IMR-90 (cell line): ENCODE measurements at regions not wholly inside any gene's neighbourhood (a gene's known extent, or its start where the extent isn't known, plus 50 kb on each side); places are given as distances from the start of the nearest gene placed in this dataset.

Experiments used
- ATAC-seq: fragments of 200-7000 bp; cut with Tn5 transposase; 2 replicates; pipeline ENCODE4 v1.9.1; 2020; ENCODE audit warnings: low read depth, mild to moderate bottlenecking, moderate library complexity
- BruUV-seq: library from RNA; stranded (reverse); fragments of 400-500 nt; replicated peaks from 2 replicates; lab custom pipeline; 2021; lab: Mats Ljungman, UMichigan
- CTCF ChIA-PET: fragments of 300-600 bp; formaldehyde crosslinking; extraction: SDS; loops from one replicate; lab custom pipeline; 2021; ENCODE audit warnings: antibody characterized with exemption; lab: Yijun Ruan, JAX
- POLR2A ChIA-PET: fragments of 300-600 bp; sonication (Branson Sonifier 250); formaldehyde crosslinking; loops from one replicate; lab custom pipeline; 2022; ENCODE audit warnings: antibody characterized with exemption; ENCODE audit not compliant: unreplicated experiment; lab: Charles Lee
- DNase-seq: peaks from one replicate; pipeline ENCODE4 v3.0.0; 2013
- H2AFZ ChIP-seq: replicated peaks from 2 replicates; pipeline ENCODE3; 2013; ENCODE audit warnings: low read length, mild to moderate bottlenecking; ENCODE audit not compliant: poor library complexity
- H2AK5ac ChIP-seq: 2 replicates; pipeline ENCODE4 v1.6.1; 2013; ENCODE audit warnings: low read depth, low read length, inconsistent platforms
- H2AK9ac ChIP-seq: replicated peaks from 2 replicates; pipeline ENCODE3; 2013; ENCODE audit warnings: mild to moderate bottlenecking, low read depth, low read length, moderate library complexity; ENCODE audit not compliant: poor library complexity
- H2BK120ac ChIP-seq: 2 replicates; pipeline ENCODE4 v1.6.1; 2013; ENCODE audit warnings: low read depth, low read length, inconsistent platforms
- H2BK15ac ChIP-seq: 3 replicates; pipeline ENCODE4 v1.6.1; 2013; ENCODE audit warnings: low read depth, low read length, inconsistent platforms
- H2BK20ac ChIP-seq: 2 replicates; pipeline ENCODE4 v1.6.1; 2013; ENCODE audit warnings: low read depth, mild to moderate bottlenecking, inconsistent platforms, low read length, moderate library complexity
- H2BK5ac ChIP-seq: 2 replicates; pipeline ENCODE4 v1.6.1; 2013; ENCODE audit warnings: mild to moderate bottlenecking, low read depth, low read length, inconsistent platforms; ENCODE audit not compliant: poor library complexity, severe bottlenecking
- H3K14ac ChIP-seq: replicated peaks from 2 replicates; pipeline ENCODE4 v1.6.1; 2013; ENCODE audit warnings: low read depth, low read length, inconsistent platforms
- H3K18ac ChIP-seq: 2 replicates; pipeline ENCODE4 v1.6.1; 2013; ENCODE audit warnings: low read depth, low read length, control low read depth
- H3K23ac ChIP-seq: 2 replicates; pipeline ENCODE4 v1.6.1; 2013; ENCODE audit warnings: low read depth, low read length, inconsistent platforms
- H3K27ac ChIP-seq: 2 replicates; pipeline ENCODE4 v1.5.1; 2013; ENCODE audit warnings: mild to moderate bottlenecking, control low read depth, low read length; ENCODE audit not compliant: insufficient read depth
- H3K27me3 ChIP-seq: 2 replicates; pipeline ENCODE4 v1.6.1; 2013; ENCODE audit warnings: low read length; ENCODE audit not compliant: control insufficient read depth, insufficient read depth
- H3K36me3 ChIP-seq: 2 replicates; pipeline ENCODE4 v1.6.1; 2013; ENCODE audit warnings: low read length, mixed read lengths; ENCODE audit not compliant: control insufficient read depth, insufficient read depth
- H3K4ac ChIP-seq: 2 replicates; pipeline ENCODE4 v1.6.1; 2013; ENCODE audit warnings: low read depth, low read length, inconsistent platforms
- H3K4me1 ChIP-seq: 2 replicates; pipeline ENCODE4 v1.6.1; 2013; ENCODE audit warnings: low read length, mixed read lengths; ENCODE audit not compliant: control insufficient read depth, insufficient read depth
- H3K4me2 ChIP-seq: 2 replicates; pipeline ENCODE4 v1.6.1; 2013; ENCODE audit warnings: low read depth, mild to moderate bottlenecking, control low read depth, low read length, moderate library complexity
- H3K4me3 ChIP-seq: 2 replicates; pipeline ENCODE4 v1.5.1; 2013; ENCODE audit warnings: low read depth, mild to moderate bottlenecking, control low read depth, low read length, moderate library complexity; ENCODE audit not compliant: insufficient read depth
- H3K56ac ChIP-seq: 2 replicates; pipeline ENCODE4 v1.6.1; 2013; ENCODE audit warnings: low read length, inconsistent platforms; ENCODE audit not compliant: insufficient read depth; ENCODE audit errors: extremely low read depth
- H3K79me1 ChIP-seq, 2 experiments: 2 replicates each; pipeline ENCODE4 v1.6.1; 2013; ENCODE audit warnings: low read length in 2 of 2, inconsistent platforms in 1 of 2, low read depth in 1 of 2
- H3K9ac ChIP-seq: 2 replicates; pipeline ENCODE4 v1.6.1; 2013; ENCODE audit warnings: low read depth, low read length, control low read depth
- H3K9me1 ChIP-seq: 2 replicates; pipeline ENCODE4 v1.6.1; 2013; ENCODE audit warnings: low read length, inconsistent platforms; ENCODE audit not compliant: insufficient read depth
- H3K9me3 ChIP-seq: 2 replicates; pipeline ENCODE4 v1.6.1; 2013; ENCODE audit warnings: low read length; ENCODE audit not compliant: control insufficient read depth, insufficient read depth
- H4K20me1 ChIP-seq: 2 replicates; pipeline ENCODE4 v1.6.1; 2013; ENCODE audit warnings: low read length, inconsistent platforms; ENCODE audit not compliant: insufficient read depth
- H4K5ac ChIP-seq: 2 replicates; pipeline ENCODE4 v1.6.1; 2013; ENCODE audit warnings: mild to moderate bottlenecking, low read depth, low read length, control low read depth
- H4K8ac ChIP-seq, 2 experiments: 2 replicates each; pipeline ENCODE4 v1.6.1; 2013; ENCODE audit warnings: low read depth in 2 of 2, low read length in 2 of 2, control low read depth in 1 of 2, inconsistent platforms in 1 of 2
- H4K91ac ChIP-seq: 2 replicates; pipeline ENCODE4 v1.6.1; 2013; ENCODE audit warnings: low read depth, low read length, inconsistent platforms; ENCODE audit not compliant: insufficient read depth
- BHLHE40 ChIP-seq: fragments of 150-350 bp; IDR thresholded peaks from 2 replicates; pipeline ENCODE4 v1.6.1; 2016; ENCODE audit warnings: mild to moderate bottlenecking, low read depth, low read length
- CEBPB ChIP-seq: IDR thresholded peaks from 2 replicates; pipeline ENCODE4 v1.6.1; 2012; ENCODE audit warnings: low read depth, low read length, improper control_type of control experiment
- CHD1 ChIP-seq: IDR thresholded peaks from 2 replicates; pipeline ENCODE4 v1.6.1; 2012; ENCODE audit warnings: low read depth, low read length, improper control_type of control experiment
- FOS ChIP-seq: fragments of 150-350 bp; IDR thresholded peaks from 2 replicates; pipeline ENCODE4 v1.6.1; 2016; ENCODE audit warnings: low read depth, low read length
- MAFK ChIP-seq: IDR thresholded peaks from 2 replicates; pipeline ENCODE4 v1.6.1; 2012; ENCODE audit warnings: low read depth, low read length, improper control_type of control experiment
- MAZ ChIP-seq: IDR thresholded peaks from 2 replicates; pipeline ENCODE4 v1.6.1; 2012; ENCODE audit warnings: low read depth, mild to moderate bottlenecking, low read length, improper control_type of control experiment, moderate library complexity, borderline replicate concordance
- MXI1 ChIP-seq: IDR thresholded peaks from 2 replicates; pipeline ENCODE4 v1.6.1; 2012; ENCODE audit warnings: low read depth, mild to moderate bottlenecking, low read length, moderate library complexity, borderline replicate concordance
- NFE2L2 ChIP-seq: fragments of 150-350 bp; IDR thresholded peaks from 2 replicates; pipeline ENCODE4 v1.6.1; 2016; ENCODE audit warnings: low read depth, mild to moderate bottlenecking, low read length
- POLR2A ChIP-seq: IDR thresholded peaks from 2 replicates; pipeline ENCODE4 v1.6.1; 2012; ENCODE audit warnings: mild to moderate bottlenecking, low read depth, low read length
- RAD21 ChIP-seq: IDR thresholded peaks from 2 replicates; pipeline ENCODE4 v1.6.1; 2012; ENCODE audit warnings: low read length, improper control_type of control experiment
- RCOR1 ChIP-seq: IDR thresholded peaks from 2 replicates; pipeline ENCODE4 v1.6.1; 2012; ENCODE audit warnings: mild to moderate bottlenecking, low read length, improper control_type of control experiment; ENCODE audit not compliant: insufficient replicate concordance
- RFX5 ChIP-seq: IDR thresholded peaks from 2 replicates; pipeline ENCODE4 v1.8.0; 2012; ENCODE audit warnings: low read depth, mild to moderate bottlenecking, low read length, moderate library complexity
- SMC3 ChIP-seq: fragments of 150-350 bp; IDR thresholded peaks from 2 replicates; pipeline ENCODE4 v1.6.1; 2016; ENCODE audit warnings: low read depth, mild to moderate bottlenecking, antibody characterized with exemption, low read length, moderate library complexity
- WGBS, 2 experiments: methylation state at CpG; one replicate each; pipeline versions ENCODE4 v1.1.5 to v1.1.7; 2013; ENCODE audit warnings: missing lambda C conversion rate in 2 of 2; ENCODE audit not compliant: insufficient read length in 1 of 2; ENCODE audit errors: extremely low coverage in 2 of 2; 5-methylcytosine and 5-hydroxymethylcytosine counted together
- dilution Hi-C: fragments of 300-500 bp; cut with HindIII; formaldehyde crosslinking; loops from one replicate; pipeline ENCODE4 v1.14.3; 2018; ENCODE audit warnings: low sequenced_read_pairs; ENCODE audit not compliant: unreplicated experiment
- in situ Hi-C: fragments of 300-500 bp; cut with MboI; formaldehyde crosslinking; loops from 3 replicates; pipeline ENCODE4 v1.14.3; 2019; ENCODE audit warnings: low sequenced_read_pairs, inconsistent platforms, mixed read lengths
- intact Hi-C: fragments of 100-400 bp; cut with micrococcal nuclease; formaldehyde crosslinking; loops from 2 replicates; pipeline ENCODE4 v1.10.0; 2022
- TF ChIP-seq, protein P1 (sequence below): conservative IDR thresholded peaks from 2 replicates; pipeline ENCODE4 v1.5.1; 2012; ENCODE audit warnings: mild to moderate bottlenecking, low read depth, low read length, improper control_type of control experiment
- TF ChIP-seq, protein P2 (sequence below): fragments of 150-350 bp; IDR thresholded peaks from 2 replicates; pipeline ENCODE4 v1.6.1; 2017; ENCODE audit warnings: mild to moderate bottlenecking, antibody characterized with exemption, low read length, low read depth
- TF ChIP-seq, protein P3 (sequence below): fragments of 150-350 bp; IDR thresholded peaks from 2 replicates; pipeline ENCODE4 v1.6.1; 2016; ENCODE audit warnings: low read depth, mild to moderate bottlenecking, low read length, moderate library complexity, borderline replicate concordance

DNA sequence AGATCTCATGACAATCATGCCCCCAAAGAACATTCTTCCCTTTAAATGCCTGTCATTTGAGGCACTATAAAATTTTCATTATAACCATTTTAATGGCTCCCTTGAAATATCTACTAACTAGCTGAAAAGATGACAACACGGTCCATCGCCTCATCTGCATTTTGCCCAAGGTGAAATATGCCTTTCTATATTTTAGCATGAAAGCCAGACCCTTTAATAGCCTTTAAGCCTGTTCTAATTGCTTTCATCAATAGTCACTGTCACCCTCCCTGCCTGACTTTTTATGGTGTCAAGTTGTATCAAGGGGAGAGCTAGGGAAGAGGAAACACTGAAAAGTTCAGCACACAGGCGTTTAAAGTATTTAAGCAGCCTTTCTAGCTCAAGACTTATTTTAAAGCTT, 144.1 kb upstream of the PRICKLE2 start:
- H3K56ac ChIP-seq: no peak overlapping the region
- no peak overlapping the region for H3K4ac ChIP-seq
- no peak overlapping the region for H3K27ac ChIP-seq
- H4K91ac ChIP-seq: no peak overlapping the region
- ChIA-PET POLR2A (interaction anchor here (0.6 kb wide), 1 partner anchor 91 kb away, joined by 4 read pairs; no protein-coding TSS in a partner anchor), CTCF (interaction anchor here (0.9 kb wide), 2 partner anchors 10 to 15 kb away, joined by 3 read pairs; no protein-coding TSS in a partner anchor)
- H2BK120ac ChIP-seq: no peak overlapping the region
- WGBS, 2 experiments: 100% methylated on average over 2 of the region's 3 CpGs; no CpG with 5 or more reads in 1 of the 2 experiments
- H3K14ac ChIP-seq: no peak overlapping the region
- no TSS peak for BruUV-seq
- H2BK20ac ChIP-seq: no peak overlapping the region
- H3K4me3 ChIP-seq: no peak overlapping the region
- TF ChIP-seq MXI1 (no peak), RAD21 (no peak), SMC3 (no peak), NFE2L2 (no peak), POLR2A (no peak), RCOR1 (no peak), CHD1 (no peak), MAZ (no peak), CEBPB (no peak), RFX5 (no peak), MAFK (no peak), BHLHE40 (no peak), FOS (no peak)
- TF ChIP-seq, protein P1, sequence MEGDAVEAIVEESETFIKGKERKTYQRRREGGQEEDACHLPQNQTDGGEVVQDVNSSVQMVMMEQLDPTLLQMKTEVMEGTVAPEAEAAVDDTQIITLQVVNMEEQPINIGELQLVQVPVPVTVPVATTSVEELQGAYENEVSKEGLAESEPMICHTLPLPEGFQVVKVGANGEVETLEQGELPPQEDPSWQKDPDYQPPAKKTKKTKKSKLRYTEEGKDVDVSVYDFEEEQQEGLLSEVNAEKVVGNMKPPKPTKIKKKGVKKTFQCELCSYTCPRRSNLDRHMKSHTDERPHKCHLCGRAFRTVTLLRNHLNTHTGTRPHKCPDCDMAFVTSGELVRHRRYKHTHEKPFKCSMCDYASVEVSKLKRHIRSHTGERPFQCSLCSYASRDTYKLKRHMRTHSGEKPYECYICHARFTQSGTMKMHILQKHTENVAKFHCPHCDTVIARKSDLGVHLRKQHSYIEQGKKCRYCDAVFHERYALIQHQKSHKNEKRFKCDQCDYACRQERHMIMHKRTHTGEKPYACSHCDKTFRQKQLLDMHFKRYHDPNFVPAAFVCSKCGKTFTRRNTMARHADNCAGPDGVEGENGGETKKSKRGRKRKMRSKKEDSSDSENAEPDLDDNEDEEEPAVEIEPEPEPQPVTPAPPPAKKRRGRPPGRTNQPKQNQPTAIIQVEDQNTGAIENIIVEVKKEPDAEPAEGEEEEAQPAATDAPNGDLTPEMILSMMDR: no peak
- TF ChIP-seq, protein P2, sequence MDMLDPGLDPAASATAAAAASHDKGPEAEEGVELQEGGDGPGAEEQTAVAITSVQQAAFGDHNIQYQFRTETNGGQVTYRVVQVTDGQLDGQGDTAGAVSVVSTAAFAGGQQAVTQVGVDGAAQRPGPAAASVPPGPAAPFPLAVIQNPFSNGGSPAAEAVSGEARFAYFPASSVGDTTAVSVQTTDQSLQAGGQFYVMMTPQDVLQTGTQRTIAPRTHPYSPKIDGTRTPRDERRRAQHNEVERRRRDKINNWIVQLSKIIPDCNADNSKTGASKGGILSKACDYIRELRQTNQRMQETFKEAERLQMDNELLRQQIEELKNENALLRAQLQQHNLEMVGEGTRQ: no peak
- TF ChIP-seq, protein P3, sequence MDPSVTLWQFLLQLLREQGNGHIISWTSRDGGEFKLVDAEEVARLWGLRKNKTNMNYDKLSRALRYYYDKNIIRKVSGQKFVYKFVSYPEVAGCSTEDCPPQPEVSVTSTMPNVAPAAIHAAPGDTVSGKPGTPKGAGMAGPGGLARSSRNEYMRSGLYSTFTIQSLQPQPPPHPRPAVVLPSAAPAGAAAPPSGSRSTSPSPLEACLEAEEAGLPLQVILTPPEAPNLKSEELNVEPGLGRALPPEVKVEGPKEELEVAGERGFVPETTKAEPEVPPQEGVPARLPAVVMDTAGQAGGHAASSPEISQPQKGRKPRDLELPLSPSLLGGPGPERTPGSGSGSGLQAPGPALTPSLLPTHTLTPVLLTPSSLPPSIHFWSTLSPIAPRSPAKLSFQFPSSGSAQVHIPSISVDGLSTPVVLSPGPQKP: no peak
- H2BK15ac ChIP-seq: no peak overlapping the region
- no peaks in the 10 kb centered on the region for H3K36me3 ChIP-seq
- H4K20me1 ChIP-seq: peaks cover 5% of the 10 kb centered on the region; the same call in 1 of the 2 replicates
- H3K79me1 ChIP-seq: no peaks in the 10 kb centered on the region
- intact Hi-C loops: no loop called here
- H2AK5ac ChIP-seq: no peak overlapping the region
- no peak overlapping the region for H4K8ac ChIP-seq
- peaks cover 4% of the 10 kb centered on the region; the same call in 1 of the 2 replicates for H3K9me1 ChIP-seq
- H3K9ac ChIP-seq: no peak overlapping the region
- no peak overlapping the region for H2AK9ac ChIP-seq
- H2AFZ ChIP-seq: no peak overlapping the region
- H4K5ac ChIP-seq: no peak overlapping the region
- no peak overlapping the region for H2BK5ac ChIP-seq
- in situ Hi-C loops: no loop called here
- dilution Hi-C loops: no loop called here
- DNase-seq (no peak), ATAC-seq (no peak)
- H3K23ac ChIP-seq: no peak overlapping the region
- no peaks in the 10 kb centered on the region for H3K27me3 ChIP-seq
- no peaks in the 10 kb centered on the region; the same call in 1 of the 2 replicates for H3K4me1 ChIP-seq
- H3K4me2 ChIP-seq: no peak overlapping the region
- no peaks in the 10 kb centered on the region for H3K9me3 ChIP-seq
- no peak overlapping the region for H3K18ac ChIP-seq
